DND-41 (cell line): ENCODE measurements at regions not wholly inside any gene's neighbourhood (a gene's known extent, or its start where the extent isn't known, plus 50 kb on each side); places are given as distances from the start of the nearest gene placed in this dataset.
A peak's percentile ranks its signal among the peaks of the same experiment; 100 is the strongest.
"Not testable (repeated sequence)": the region's sequence is repeated elsewhere in the genome, so short reads cannot be mapped to it uniquely, and the experiment has no call there.

Experiments used
- ATAC-seq: fragments of 200-7000 bp; cut with Tn5 transposase; 3 replicates; pipeline ENCODE4 v1.9.1; 2021; ENCODE audit warnings: low read depth; ENCODE audit not compliant: insufficient read depth
- DNase-seq: peaks from one replicate; pipeline ENCODE4 v3.0.0-alpha.2; 2020
- H2AFZ ChIP-seq: 2 replicates; pipeline ENCODE4 v1.6.0; 2012; ENCODE audit warnings: low read depth, low read length
- H3K27ac ChIP-seq: 2 replicates; pipeline ENCODE4 v1.5.1; 2012; ENCODE audit warnings: low read length, inconsistent platforms
- H3K27me3 ChIP-seq: fragments of 200-600 bp; sonication (generic); 2 replicates; pipeline ENCODE4 v1.6.0; 2012; ENCODE audit warnings: low read length, mild to moderate bottlenecking, inconsistent platforms; ENCODE audit not compliant: insufficient read depth, poor library complexity
- H3K36me3 ChIP-seq: 2 replicates; pipeline ENCODE4 v1.5.1; 2012; ENCODE audit warnings: low read length, inconsistent platforms; ENCODE audit not compliant: insufficient read depth
- H3K4me1 ChIP-seq: 2 replicates; pipeline ENCODE4 v1.5.1; 2012; ENCODE audit warnings: mild to moderate bottlenecking, low read length; ENCODE audit not compliant: insufficient read depth
- H3K4me2 ChIP-seq: 2 replicates; pipeline ENCODE4 v1.6.0; 2012; ENCODE audit warnings: mild to moderate bottlenecking, moderate library complexity, low read length, inconsistent platforms; ENCODE audit not compliant: insufficient read depth
- H3K4me3 ChIP-seq, 2 experiments: fragments of 200-600 bp in 1 of 2; shearing (Covaris generic) in 1 of 2; 2 replicates each; pipeline ENCODE4 v1.5.1; 2012 to 2016; ENCODE audit warnings: inconsistent platforms in 2 of 2, low read length in 2 of 2, mild to moderate bottlenecking in 2 of 2, low read depth in 1 of 2, moderate library complexity in 1 of 2
- H3K79me2 ChIP-seq: 2 replicates; pipeline ENCODE4 v1.6.0; 2012; ENCODE audit warnings: low read length, inconsistent platforms; ENCODE audit not compliant: insufficient read depth
- H3K9ac ChIP-seq: 2 replicates; pipeline ENCODE4 v1.6.0; 2012; ENCODE audit warnings: low read depth, mild to moderate bottlenecking, inconsistent platforms, low read length, moderate library complexity
- H3K9me3 ChIP-seq: 2 replicates; pipeline ENCODE4 v1.5.1; 2012; ENCODE audit warnings: low read length, moderate library complexity, mild to moderate bottlenecking, inconsistent platforms; ENCODE audit not compliant: insufficient read depth, severe bottlenecking
- H4K20me1 ChIP-seq: 2 replicates; pipeline ENCODE4 v1.6.0; 2012; ENCODE audit warnings: low read length; ENCODE audit not compliant: insufficient read depth
- CTCF ChIP-seq: IDR thresholded peaks from 2 replicates; pipeline ENCODE4 v1.5.1; 2012; ENCODE audit warnings: borderline replicate concordance, low read length, moderate library complexity, mild to moderate bottlenecking; ENCODE audit not compliant: poor library complexity, severe bottlenecking; ENCODE audit errors: extremely low read depth
- EZH2 ChIP-seq: IDR thresholded peaks from 3 replicates; pipeline ENCODE4 v1.6.1; 2012; ENCODE audit warnings: borderline replicate concordance, low read depth, mild to moderate bottlenecking, moderate library complexity, low read length, inconsistent platforms; ENCODE audit not compliant: severe bottlenecking

GRCh38 chr15:77907824-77908751, 169.4 kb downstream of the TBC1D2B start:
- TF ChIP-seq CTCF (peak; percentile 36), EZH2 (no peak)
- Histone ChIP-seq H3K27me3 (no peaks in the 10 kb centered on the region), H3K36me3 (no peaks in the 10 kb centered on the region), H4K20me1 (no peaks in the 10 kb centered on the region), H3K4me1 (peaks cover 4% of the 10 kb centered on the region), H3K9me3 (no peaks in the 10 kb centered on the region), H3K4me3 (no peak overlapping the region), H3K4me2 (no peak overlapping the region), H3K27ac (no peak overlapping the region), H2AFZ (no peak overlapping the region), H3K79me2 (no peaks in the 10 kb centered on the region), H3K9ac (no peak overlapping the region)
- DNase-seq (peak; percentile 44), ATAC-seq (peak; percentile 62; the same call in 2 of the 3 replicates)

- H2AFZ ChIP-seq, H3K9me3 ChIP-seq, ATAC-seq, H3K4me2 ChIP-seq, H3K4me3 ChIP-seq, H3K27ac ChIP-seq, H3K79me2 ChIP-seq, DNase-seq, H4K20me1 ChIP-seq, H3K27me3 ChIP-seq, H3K4me1 ChIP-seq, H3K36me3 ChIP-seq, H3K9ac ChIP-seq: not testable (repeated sequence)
These were observed 171.2 kb downstream of the TBC1D2B start for GRCh38 chr15:77906062-77906990.

- Histone ChIP-seq H3K9ac (no peak overlapping the region), H3K27me3 (no peaks in the 10 kb centered on the region), H3K79me2 (no peaks in the 10 kb centered on the region), H3K4me2 (no peak overlapping the region), H3K9me3 (no peaks in the 10 kb centered on the region), H3K4me3 (no peak overlapping the region), H2AFZ (no peak overlapping the region), H3K36me3 (no peaks in the 10 kb centered on the region), H4K20me1 (0 out of 2 replicates have a peak, but pooled peaks cover 4% of the 10 kb centered on the region), H3K27ac (no peak overlapping the region), H3K4me1 (peaks cover under 1% of the 10 kb centered on the region)
- no peak for ATAC-seq
- TF ChIP-seq EZH2 (no peak), CTCF (no peak)
- DNase-seq, result no peak
These were observed 172.1 kb downstream of the TBC1D2B start for GRCh38 chr15:77905301-77905920.
